HepG2 (cell line): ENCODE measurements at regions not wholly inside any gene's neighbourhood (a gene's known extent, or its start where the extent isn't known, plus 50 kb on each side); places are given as distances from the start of the nearest gene placed in this dataset.

ENCODE experiments used
- ATAC-seq: fragments of 200-7000 bp; cut with Tn5 transposase; 3 replicates; pipeline ENCODE4 v1.9.1; 2020; ENCODE audit warnings: mild to moderate bottlenecking, moderate library complexity
- BruUV-seq: library from RNA; stranded (reverse); fragments of 400-500 nt; replicated peaks from 2 replicates; lab custom pipeline; 2021; lab: Mats Ljungman, UMichigan
- CTCF ChIA-PET: fragments of 300-600 bp; formaldehyde crosslinking; extraction: SDS; loops from one replicate; lab custom pipeline; 2021; ENCODE audit warnings: low total read pairs, inconsistent platforms, low intra/inter-chr PET ratio; lab: Yijun Ruan, JAX
- POLR2A ChIA-PET: fragments of 350-600 bp; sonication (Branson Sonifier 250); formaldehyde crosslinking; loops from one replicate; lab custom pipeline; 2020; ENCODE audit warnings: antibody characterized with exemption, inconsistent platforms; lab: Yijun Ruan, JAX
- DNase-seq: peaks from one replicate; pipeline ENCODE4 v3.0.0-alpha.2; 2015; ENCODE audit warnings: low spot score
- FAIRE-seq: peaks from 3 replicates; lab custom pipeline; 2011; peaks lifted over from hg19 to GRCh38; lab: Jason Lieb, UNC
- H2AFZ ChIP-seq: one replicate; pipeline ENCODE4 v1.6.1; 2011; ENCODE audit warnings: low read length, inconsistent platforms
- H3K27ac ChIP-seq: fragments of 300-600 bp; 3 replicates; pipeline ENCODE4 v1.8.0; 2011; ENCODE audit warnings: mixed run types, mild to moderate bottlenecking, mixed read lengths, low read length, inconsistent platforms; ENCODE audit not compliant: insufficient read depth; ENCODE audit errors: extremely low read length
- H3K27me3 ChIP-seq, 2 experiments: fragments of 200-600 bp in 1 of 2; 2 replicates in 1 of 2; 3 replicates in 1 of 2; pipeline versions ENCODE4 v1.6.0 to v1.8.0; 2011; ENCODE audit warnings: low read length in 2 of 2, mild to moderate bottlenecking in 2 of 2, moderate library complexity in 2 of 2, inconsistent platforms in 1 of 2; ENCODE audit not compliant: insufficient read depth in 2 of 2, control insufficient read depth in 1 of 2
- H3K36me3 ChIP-seq, 2 experiments: fragments of 200-600 bp in 1 of 2; replicated peaks in 1 of 2; 2 replicates in 1 of 2; 3 replicates in 1 of 2; pipeline versions ENCODE4 v1.5.1 to v1.8.0; 2011; ENCODE audit warnings: low read length in 2 of 2, inconsistent platforms in 1 of 2; ENCODE audit not compliant: insufficient read depth in 2 of 2, control insufficient read depth in 1 of 2
- H3K4me1 ChIP-seq: 2 replicates; pipeline ENCODE4 v1.5.1; 2012; ENCODE audit warnings: low read length, inconsistent platforms; ENCODE audit not compliant: insufficient read depth
- H3K4me2 ChIP-seq: 2 replicates; pipeline ENCODE4 v1.6.0; 2011; ENCODE audit warnings: low read depth, low read length, inconsistent platforms
- H3K4me3 ChIP-seq, 3 experiments: fragments of 200-600 bp in 1 of 3; sonication (generic), shearing (Covaris generic) in 1 of 3; replicated peaks in 1 of 3; 2 replicates each; pipeline ENCODE4 v1.5.1; 2011 to 2016; ENCODE audit warnings: low read length in 3 of 3, inconsistent platforms in 2 of 3, low read depth in 2 of 3, mild to moderate bottlenecking in 2 of 3, control low read depth in 1 of 3, mixed read lengths in 1 of 3; ENCODE audit not compliant: insufficient read depth in 1 of 3
- H3K79me2 ChIP-seq: one replicate; pipeline ENCODE4 v1.6.1; 2011; ENCODE audit warnings: low read length, inconsistent platforms; ENCODE audit not compliant: insufficient read depth
- H3K9ac ChIP-seq: 2 replicates; pipeline ENCODE4 v1.6.0; 2011; ENCODE audit warnings: mild to moderate bottlenecking, low read depth, low read length, inconsistent platforms; ENCODE audit not compliant: insufficient read depth
- H3K9me3 ChIP-seq: 2 replicates; pipeline ENCODE4 v1.5.1; 2012; ENCODE audit warnings: mild to moderate bottlenecking, low read length
- H4K20me1 ChIP-seq: 2 replicates; pipeline ENCODE4 v1.6.0; 2011; ENCODE audit warnings: inconsistent platforms, mild to moderate bottlenecking, low read length, moderate library complexity; ENCODE audit not compliant: insufficient read depth
- BRD4 ChIP-seq: sonication (generic); formaldehyde crosslinking; IDR thresholded peaks from 2 replicates; pipeline ENCODE4 v1.4.0; 2020; ENCODE audit warnings: missing genetic modification reagents
- ETS1 ChIP-seq: sonication (generic); formaldehyde crosslinking; IDR thresholded peaks from 2 replicates; pipeline ENCODE4 v1.4.0; 2020; ENCODE audit warnings: missing genetic modification reagents
- HNF1A ChIP-seq, 2 experiments: sonication (generic) in 1 of 2; formaldehyde crosslinking in 1 of 2; IDR thresholded peaks; 2 replicates each; pipeline versions ENCODE4 v1.4.0 to v1.6.1; 2016 to 2020; ENCODE audit warnings: borderline replicate concordance in 1 of 2, low read depth in 1 of 2, mild to moderate bottlenecking in 1 of 2, missing genetic modification reagents in 1 of 2
- HNF4A ChIP-seq: sonication (generic); formaldehyde crosslinking; IDR thresholded peaks from 2 replicates; pipeline ENCODE4 v1.4.0; 2020; ENCODE audit warnings: missing genetic modification reagents
- LCORL ChIP-seq, 2 experiments: fragments of 450-650 bp in 1 of 2; sonication (generic) in 1 of 2; formaldehyde crosslinking in 1 of 2; IDR thresholded peaks; 2 replicates each; pipeline versions ENCODE4 v1.5.0 to v1.6.1; 2017 to 2020; ENCODE audit warnings: antibody characterized with exemption in 1 of 2, missing genetic modification reagents in 1 of 2
- RFXANK ChIP-seq: IDR thresholded peaks from 2 replicates; pipeline ENCODE4 v1.6.1; 2016
- SALL1 ChIP-seq: sonication (generic); formaldehyde crosslinking; IDR thresholded peaks from 2 replicates; pipeline ENCODE4 v1.8.0; 2022; ENCODE audit warnings: mild to moderate bottlenecking, missing genetic modification reagents
- SPEN ChIP-seq: sonication (generic); formaldehyde crosslinking; IDR thresholded peaks from 2 replicates; pipeline ENCODE4 v1.5.1; 2020; ENCODE audit warnings: low read depth, mild to moderate bottlenecking, missing genetic modification reagents
- ZBTB37 ChIP-seq: sonication (generic); formaldehyde crosslinking; IDR thresholded peaks from 2 replicates; pipeline ENCODE4 v1.4.0; 2020; ENCODE audit warnings: mild to moderate bottlenecking, missing genetic modification reagents
- ZBTB8A ChIP-seq: sonication (generic); formaldehyde crosslinking; IDR thresholded peaks from 2 replicates; pipeline ENCODE4 v1.4.0; 2020; ENCODE audit warnings: mild to moderate bottlenecking, low read depth, missing genetic modification reagents, borderline replicate concordance
- ZKSCAN8 ChIP-seq: IDR thresholded peaks from 2 replicates; pipeline ENCODE4 v1.6.1; 2016; ENCODE audit warnings: borderline replicate concordance, missing genetic modification reagents, missing compliant biosample characterization
- ZNF260 ChIP-seq: sonication (generic); formaldehyde crosslinking; IDR thresholded peaks from 2 replicates; pipeline ENCODE4 v1.4.0; 2020; ENCODE audit warnings: missing genetic modification reagents, low read depth, mild to moderate bottlenecking, borderline replicate concordance
- ZNF430 ChIP-seq: sonication (generic); formaldehyde crosslinking; IDR thresholded peaks from 2 replicates; pipeline ENCODE4 v1.9.0; 2021; ENCODE audit warnings: mild to moderate bottlenecking, missing genetic modification reagents
- WGBS: methylation state at CpG from one replicate; pipeline ENCODE4 v1.1.6; 2017; ENCODE audit warnings: low lambda C conversion rate; 5-methylcytosine and 5-hydroxymethylcytosine counted together
- in situ Hi-C: cut with HindIII; loops from 2 replicates; pipeline ENCODE4 v1.10.0; 2017; ENCODE audit warnings: low pct_unique_long_range_greater_than_20kb; ENCODE audit not compliant: extremely low pct_ligation_motif_present
- intact Hi-C: fragments of 100-400 bp; cut with micrococcal nuclease; formaldehyde crosslinking; loops from one replicate; pipeline ENCODE4 v1.10.0; 2022; ENCODE audit not compliant: unreplicated experiment

- 22% methylated on average over 6 of the region's 6 CpGs for WGBS
- Histone ChIP-seq H3K4me1 (peaks cover 66% of the 10 kb centered on the region), H3K4me3 (peak overlapping the region in 2 of 3 experiments; percentile 4 to 19; a peak in 2 of 6 replicates), H2AFZ (no peak overlapping the region), H3K36me3 (no peaks in the 10 kb centered on the region), H4K20me1 (no peaks in the 10 kb centered on the region), H3K9ac (peak overlapping the region; percentile 35; the same call in 1 of the 2 replicates), H3K4me2 (peak overlapping the region; percentile 64), H3K27me3 (no peaks in the 10 kb centered on the region; a peak in 2 of 5 replicates), H3K27ac (peak overlapping the region; percentile 45), H3K9me3 (no peaks in the 10 kb centered on the region), H3K79me2 (no peaks in the 10 kb centered on the region)
- in situ Hi-C loops = loop anchor here (10.0 kb wide), 1 partner anchor 59 kb away; the partner anchor contains the start of gene HES1
- intact Hi-C loops = loop anchor here (5.0 to 10.0 kb wide), 2 partner anchors 239 to 294 kb away; no protein-coding TSS in a partner anchor
- DNase-seq (peak; percentile 86), ATAC-seq (peak; percentile 94), FAIRE-seq (peak; percentile 68)
- ChIA-PET POLR2A (interaction anchor here (0.6 to 1.9 kb wide), 7 partner anchors 8 to 59 kb away, joined by 3 to 21 read pairs (median 8); partner anchors contain the start of gene HES1), CTCF (interaction anchor here (1.2 kb wide), 1 partner anchor 62 kb away, joined by 3 read pairs; no protein-coding TSS in a partner anchor)
- BruUV-seq = no TSS peak
- TF ChIP-seq ZNF260 (CRISPR knock-in tag) = no peak
- TF ChIP-seq LCORL (IDR thresholded peaks at IDR 0.05) = no peak
- TF ChIP-seq LCORL (CRISPR knock-in tag; IDR thresholded peaks at IDR 0.05) = peak; percentile 87
- peak; percentile 87 for TF ChIP-seq ZBTB37
- TF ChIP-seq ZNF430 (CRISPR knock-in tag) = peak; percentile 73; the same call in 1 of the 2 replicates
- no peak for TF ChIP-seq ZBTB8A (CRISPR knock-in tag)
- TF ChIP-seq ZKSCAN8 (CRISPR knock-in tag) = peak; percentile 73; the same call in 1 of the 2 replicates
- peak; percentile 95 for TF ChIP-seq SALL1 (CRISPR knock-in tag)
- TF ChIP-seq ETS1 (CRISPR knock-in tag) = no peak
- TF ChIP-seq HNF1A (IDR thresholded peaks at IDR 0.05; ENCODE audit: low read depth) = no peak; the same call in 1 of the 2 replicates
- peak; percentile 81; the same call in 1 of the 2 replicates for TF ChIP-seq HNF1A (CRISPR knock-in tag; IDR thresholded peaks at IDR 0.05; ENCODE audit: borderline replicate concordance)
- peak; percentile 73 for TF ChIP-seq HNF4A (CRISPR knock-in tag)
- TF ChIP-seq BRD4 (CRISPR knock-in tag) = 0 out of 2 replicates have a peak, but pooled peaks have one; percentile 43
- TF ChIP-seq SPEN (CRISPR knock-in tag) = no peak
- 0 out of 2 replicates have a peak, but pooled peaks have one; percentile 75 for TF ChIP-seq RFXANK (CRISPR knock-in tag)
These were observed 60.0 kb upstream of the HES1 start for GRCh38 chr3:194075802-194076460.
